ENCODE measurements at regions not wholly inside any gene's neighbourhood (a gene's known extent, or its start where the extent isn't known, plus 50 kb on each side); places are given as distances from the start of the nearest gene placed in this dataset.

DNA sequence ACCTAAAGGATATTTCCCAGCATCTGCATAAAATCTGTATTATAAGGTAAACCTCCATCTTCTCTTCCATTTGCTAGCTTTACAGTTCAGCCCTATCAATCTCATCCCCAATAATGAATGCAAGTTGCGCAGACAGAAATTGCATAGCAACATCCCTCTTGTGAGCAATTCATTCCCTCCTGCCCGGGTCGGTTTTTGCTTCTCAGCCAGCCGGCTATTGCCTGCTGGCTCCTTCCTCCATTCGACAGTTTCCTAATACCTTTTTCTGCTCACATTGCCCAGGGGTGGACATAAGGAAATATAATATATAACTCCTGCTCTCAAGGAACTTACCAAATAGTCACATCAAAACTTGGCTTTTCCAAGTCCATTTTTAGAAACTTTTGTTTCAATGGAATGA is 125.2 kb downstream of the FGF9 start:
- TF ChIP-seq, protein P1, sequence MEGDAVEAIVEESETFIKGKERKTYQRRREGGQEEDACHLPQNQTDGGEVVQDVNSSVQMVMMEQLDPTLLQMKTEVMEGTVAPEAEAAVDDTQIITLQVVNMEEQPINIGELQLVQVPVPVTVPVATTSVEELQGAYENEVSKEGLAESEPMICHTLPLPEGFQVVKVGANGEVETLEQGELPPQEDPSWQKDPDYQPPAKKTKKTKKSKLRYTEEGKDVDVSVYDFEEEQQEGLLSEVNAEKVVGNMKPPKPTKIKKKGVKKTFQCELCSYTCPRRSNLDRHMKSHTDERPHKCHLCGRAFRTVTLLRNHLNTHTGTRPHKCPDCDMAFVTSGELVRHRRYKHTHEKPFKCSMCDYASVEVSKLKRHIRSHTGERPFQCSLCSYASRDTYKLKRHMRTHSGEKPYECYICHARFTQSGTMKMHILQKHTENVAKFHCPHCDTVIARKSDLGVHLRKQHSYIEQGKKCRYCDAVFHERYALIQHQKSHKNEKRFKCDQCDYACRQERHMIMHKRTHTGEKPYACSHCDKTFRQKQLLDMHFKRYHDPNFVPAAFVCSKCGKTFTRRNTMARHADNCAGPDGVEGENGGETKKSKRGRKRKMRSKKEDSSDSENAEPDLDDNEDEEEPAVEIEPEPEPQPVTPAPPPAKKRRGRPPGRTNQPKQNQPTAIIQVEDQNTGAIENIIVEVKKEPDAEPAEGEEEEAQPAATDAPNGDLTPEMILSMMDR (IDR thresholded peaks at IDR 0.05 in 4 of 5, conservative IDR thresholded peaks at IDR 0.05 in 1 of 5), result no peak
- TF ChIP-seq POLR2A (IDR thresholded peaks at IDR 0.05), result no peak

Measured in gastrocnemius medialis (tissue), 4 donors.